Duodenal mucosa (tissue), 2 donors: ENCODE measurements at regions not wholly inside any gene's neighbourhood (a gene's known extent, or its start where the extent isn't known, plus 50 kb on each side); places are given as distances from the start of the nearest gene placed in this dataset.

Source experiments
- H3K27ac ChIP-seq: one replicate; pipeline ENCODE4 v1.7.0; 2013; ENCODE audit warnings: low read depth, low read length
- H3K27me3 ChIP-seq, 2 donors: one replicate each; pipeline ENCODE4 v1.7.0; 2013; ENCODE audit warnings: low read length in 2 of 2, control low read depth in 1 of 2; ENCODE audit not compliant: insufficient read depth in 2 of 2, control insufficient read depth in 1 of 2
- H3K36me3 ChIP-seq, 2 donors: one replicate each; pipeline ENCODE4 v1.7.0; 2013; ENCODE audit warnings: low read length in 2 of 2, control low read depth in 1 of 2; ENCODE audit not compliant: insufficient read depth in 2 of 2, control insufficient read depth in 1 of 2
- H3K4me1 ChIP-seq, 2 donors: one replicate each; pipeline ENCODE4 v1.7.0; 2013; ENCODE audit warnings: low read length in 2 of 2, control low read depth in 1 of 2; ENCODE audit not compliant: insufficient read depth in 2 of 2, control insufficient read depth in 1 of 2
- H3K4me3 ChIP-seq, 2 donors: one replicate each; pipeline ENCODE4 v1.7.0; 2013; ENCODE audit warnings: low read length in 2 of 2, low read depth in 1 of 2
- H3K9ac ChIP-seq, 2 donors: one replicate each; pipeline ENCODE4 v1.7.0; 2013; ENCODE audit warnings: low read length in 2 of 2, low read depth in 1 of 2
- H3K9me3 ChIP-seq, 2 donors: one replicate each; pipeline ENCODE4 v1.7.0; 2013; ENCODE audit warnings: low read length in 2 of 2, control low read depth in 1 of 2; ENCODE audit not compliant: control insufficient read depth in 1 of 2

DNA sequence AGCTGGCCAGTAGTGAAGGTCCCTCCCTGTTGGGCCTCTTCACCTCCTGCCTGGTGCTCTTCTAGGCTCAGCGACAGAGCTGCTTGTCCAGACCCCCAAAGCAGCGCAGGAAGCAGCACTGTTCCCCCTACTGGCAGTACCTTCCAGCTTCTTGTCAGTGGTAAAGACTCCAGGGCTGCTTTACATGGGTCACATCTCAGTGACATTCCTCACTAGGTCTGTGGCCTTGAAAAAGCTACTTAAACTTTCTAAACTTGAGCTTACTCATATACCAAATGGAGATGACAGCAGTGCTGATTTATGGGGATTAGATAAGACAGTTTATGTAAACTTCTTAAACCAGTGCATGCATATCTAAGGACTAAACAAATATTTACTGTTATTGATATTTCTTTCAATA, 117.3 kb downstream of the FAT4 start:
- Histone ChIP-seq H3K4me1 (no peaks in the 10 kb centered on the region), H3K4me3 (no peak overlapping the region), H3K27ac (no peak overlapping the region), H3K27me3 (no peaks in the 10 kb centered on the region), H3K36me3 (no peaks in the 10 kb centered on the region), H3K9ac (no peak overlapping the region), H3K9me3 (no peaks in the 10 kb centered on the region)

- Histone ChIP-seq H3K36me3 (no peaks in the 10 kb centered on the region), H3K27ac (no peak overlapping the region), H3K27me3 (no peaks in the 10 kb centered on the region), H3K9ac (no peak overlapping the region), H3K4me3 (no peak overlapping the region), H3K4me1 (no peaks in the 10 kb centered on the region), H3K9me3 (no peaks in the 10 kb centered on the region)
These were observed 118.7 kb downstream of the FAT4 start for GRCh38 chr4:125433453-125433852.

- no peaks in the 10 kb centered on the region for H3K4me1 ChIP-seq
- no peaks in the 10 kb centered on the region for H3K36me3 ChIP-seq
- H3K9ac ChIP-seq, result no peak overlapping the region
- no peaks in the 10 kb centered on the region for H3K27me3 ChIP-seq
- no peak overlapping the region for H3K27ac ChIP-seq
- no peaks in the 10 kb centered on the region for H3K9me3 ChIP-seq
- H3K4me3 ChIP-seq, result no peak overlapping the region
These were observed 119.4 kb downstream of the FAT4 start for GRCh38 chr4:125434136-125434535.

GRCh38 chr4:125440814-125441213, 126.1 kb downstream of the FAT4 start:
- no peaks in the 10 kb centered on the region for H3K9me3 ChIP-seq
- no peak overlapping the region for H3K9ac ChIP-seq
- H3K36me3 ChIP-seq, result no peaks in the 10 kb centered on the region
- no peaks in the 10 kb centered on the region for H3K27me3 ChIP-seq
- no peak overlapping the region for H3K4me3 ChIP-seq
- no peak overlapping the region for H3K27ac ChIP-seq
- no peaks in the 10 kb centered on the region for H3K4me1 ChIP-seq

DNA sequence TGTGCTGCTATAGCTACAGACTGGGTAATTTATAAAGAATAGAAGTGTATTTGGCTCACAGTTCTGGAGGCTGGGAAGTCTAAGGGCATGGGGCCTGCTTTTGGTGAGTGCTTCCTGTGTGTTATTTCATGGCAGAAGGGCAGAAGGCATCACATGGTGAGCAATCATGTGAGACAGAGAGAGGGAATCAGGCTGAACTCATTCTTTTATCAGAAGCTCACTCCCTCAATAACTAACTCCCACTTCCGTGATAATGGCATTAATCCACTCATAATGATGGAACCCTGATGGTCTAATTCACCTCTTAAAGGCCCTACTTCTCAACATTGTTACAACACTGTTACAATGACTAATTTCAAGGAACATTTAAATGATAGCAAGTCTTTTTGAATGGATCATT, 129.4 kb downstream of the FAT4 start:
- H3K9ac ChIP-seq, result no peak overlapping the region
- H3K27ac ChIP-seq, result no peak overlapping the region
- no peaks in the 10 kb centered on the region for H3K4me1 ChIP-seq
- no peaks in the 10 kb centered on the region for H3K9me3 ChIP-seq
- no peak overlapping the region for H3K4me3 ChIP-seq
- H3K36me3 ChIP-seq, result no peaks in the 10 kb centered on the region
- H3K27me3 ChIP-seq, result no peaks in the 10 kb centered on the region

GRCh38 chr4:125445525-125445924, 130.8 kb downstream of the FAT4 start:
- no peaks in the 10 kb centered on the region for H3K9me3 ChIP-seq
- no peak overlapping the region for H3K9ac ChIP-seq
- no peaks in the 10 kb centered on the region for H3K27me3 ChIP-seq
- no peak overlapping the region for H3K4me3 ChIP-seq
- H3K4me1 ChIP-seq, result no peaks in the 10 kb centered on the region
- H3K27ac ChIP-seq, result no peak overlapping the region
- H3K36me3 ChIP-seq, result no peaks in the 10 kb centered on the region

DNA sequence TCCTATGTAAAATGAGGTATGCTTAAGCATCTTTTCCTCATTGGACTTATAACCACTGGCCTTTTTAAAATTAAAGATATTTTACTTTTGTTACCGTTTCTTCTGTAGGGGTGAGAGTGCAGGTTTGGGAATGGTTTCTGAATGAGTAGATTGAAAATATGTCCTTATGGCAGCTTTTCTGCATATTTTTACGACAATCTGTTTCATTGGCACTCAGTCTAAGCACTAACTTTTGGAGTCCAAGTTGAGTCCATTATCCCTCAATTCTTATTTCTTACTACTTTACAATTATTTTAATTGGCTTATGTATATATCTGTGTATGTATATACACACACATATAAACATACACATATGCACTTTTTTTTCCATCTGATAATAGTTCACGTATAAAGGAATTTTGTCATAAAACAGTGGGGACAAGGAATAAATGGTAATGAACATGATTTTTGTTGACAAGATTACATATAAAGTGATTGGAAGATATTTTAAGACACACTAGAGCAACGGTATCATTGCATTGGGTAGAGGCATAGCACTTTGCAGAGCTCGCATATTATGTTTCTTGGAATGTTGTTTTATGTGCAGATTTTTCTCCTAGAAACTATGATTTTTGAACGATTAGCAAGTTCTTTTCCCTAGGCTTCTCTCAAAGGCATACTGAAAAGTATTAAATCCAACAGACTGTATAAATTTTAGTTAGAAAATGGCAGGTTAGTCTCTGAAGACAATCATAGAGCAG, 133.0 kb downstream of the FAT4 start:
- no peak overlapping the region for H3K4me3 ChIP-seq
- no peaks in the 10 kb centered on the region for H3K4me1 ChIP-seq
- H3K9me3 ChIP-seq, result no peaks in the 10 kb centered on the region

DNA sequence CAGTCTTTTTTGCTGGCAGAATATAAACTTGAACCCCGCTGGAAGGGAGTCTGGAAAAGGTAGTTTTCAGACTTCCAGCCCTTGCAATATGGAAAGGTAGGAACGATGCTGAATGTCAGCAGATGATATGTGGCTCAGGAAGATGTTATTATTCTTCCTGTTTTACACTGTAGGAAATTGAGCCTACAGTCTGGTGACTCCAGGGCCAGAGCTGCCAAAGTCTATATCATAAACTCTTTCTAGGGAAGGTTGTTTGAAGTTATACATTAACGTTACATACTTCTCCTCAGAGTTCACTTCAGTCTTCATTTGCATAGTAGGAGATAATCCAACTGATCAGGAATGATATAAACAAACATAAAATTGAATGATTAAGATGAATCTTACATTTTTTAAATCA, 141.3 kb downstream of the FAT4 start:
- no peak overlapping the region for H3K27ac ChIP-seq
- H3K27me3 ChIP-seq, result no peaks in the 10 kb centered on the region
- no peak overlapping the region for H3K9ac ChIP-seq
- no peaks in the 10 kb centered on the region for H3K36me3 ChIP-seq
- no peaks in the 10 kb centered on the region for H3K4me1 ChIP-seq
- H3K9me3 ChIP-seq, result no peaks in the 10 kb centered on the region
- no peak overlapping the region for H3K4me3 ChIP-seq

More for the DNA sequence above, 133.0 kb downstream of the FAT4 start:
- Histone ChIP-seq H3K27ac (no peak overlapping the region), H3K36me3 (no peaks in the 10 kb centered on the region), H3K9ac (no peak overlapping the region), H3K27me3 (no peaks in the 10 kb centered on the region)

GRCh38 chr4:125459531-125459930, 144.8 kb downstream of the FAT4 start:
- no peak overlapping the region for H3K27ac ChIP-seq
- H3K4me3 ChIP-seq, result no peak overlapping the region
- H3K9me3 ChIP-seq, result no peaks in the 10 kb centered on the region
- no peak overlapping the region for H3K9ac ChIP-seq
- H3K36me3 ChIP-seq, result no peaks in the 10 kb centered on the region
- H3K27me3 ChIP-seq, result no peaks in the 10 kb centered on the region
- H3K4me1 ChIP-seq, result no peaks in the 10 kb centered on the region

GRCh38 chr4:125461676-125462363, 147.1 kb downstream of the FAT4 start:
- no peak overlapping the region for H3K9ac ChIP-seq
- H3K27ac ChIP-seq, result no peak overlapping the region
- H3K36me3 ChIP-seq, result no peaks in the 10 kb centered on the region
- no peak overlapping the region for H3K4me3 ChIP-seq
- H3K27me3 ChIP-seq, result no peaks in the 10 kb centered on the region
- no peaks in the 10 kb centered on the region for H3K9me3 ChIP-seq
- no peaks in the 10 kb centered on the region for H3K4me1 ChIP-seq
